Hippocampal formation (tissue), 2 donors: ENCODE measurements at regions not wholly inside any gene's neighbourhood (a gene's known extent, or its start where the extent isn't known, plus 50 kb on each side); places are given as distances from the start of the nearest gene placed in this dataset.
"Not testable (repeated sequence)": the region's sequence is repeated elsewhere in the genome, so short reads cannot be mapped to it uniquely, and the experiment has no call there.

Experiments
- DNase-seq, 2 donors: peaks; one replicate each; lab custom pipeline; 2025; lab: John Stamatoyannopoulos, UW

DNA sequence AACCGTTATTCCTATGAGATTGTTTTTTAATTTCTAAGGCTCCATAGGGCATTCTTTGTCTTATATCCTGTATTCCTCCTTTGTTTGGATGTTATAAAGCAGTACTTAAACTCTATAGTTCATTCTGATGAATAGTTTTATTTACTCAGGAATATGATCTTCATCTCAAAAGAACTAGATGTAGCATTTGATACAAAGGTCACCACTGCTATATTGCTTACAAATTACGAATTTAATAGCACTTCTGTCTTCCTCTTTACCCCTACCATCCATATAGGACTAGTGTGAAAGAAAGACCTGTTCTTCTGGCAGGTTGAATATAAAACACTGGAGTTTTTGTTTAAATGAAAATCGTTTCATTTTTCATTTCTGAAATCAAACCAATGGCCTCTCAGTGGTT is 468.1 kb upstream of the CXADR start:
- no peak for DNase-seq

DNA sequence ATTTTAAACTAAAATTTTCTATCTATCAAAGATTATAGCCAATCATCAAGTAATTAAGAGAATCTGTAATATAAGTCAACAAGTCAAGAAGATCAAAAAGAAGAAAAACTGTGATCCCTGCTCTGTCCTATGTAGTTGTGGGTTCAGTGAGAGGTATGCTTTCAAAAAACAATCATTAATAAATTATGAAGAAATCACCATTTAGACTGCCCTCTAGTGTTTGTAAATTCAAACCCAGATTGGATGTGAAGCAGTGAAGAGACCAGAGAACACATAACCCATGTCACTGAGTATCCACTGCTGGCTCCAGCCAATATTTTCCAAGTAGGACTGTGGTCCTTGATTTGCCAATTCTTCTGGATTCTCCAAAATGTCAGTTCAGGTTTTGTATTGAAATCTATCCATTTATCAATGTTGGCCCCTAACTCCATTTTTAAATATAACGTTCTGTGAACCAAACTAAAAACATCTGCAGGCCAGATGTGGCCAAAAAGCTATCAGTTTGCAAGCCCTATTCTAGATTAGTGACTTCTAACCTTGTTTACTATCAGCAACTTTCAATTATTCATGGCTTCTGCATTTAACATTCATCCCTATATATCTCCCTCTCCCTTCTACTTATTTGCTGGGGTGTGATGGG is 467.5 kb upstream of the CXADR start:
- DNase-seq, result peak in 1 of 2 donors; percentile 49

DNA sequence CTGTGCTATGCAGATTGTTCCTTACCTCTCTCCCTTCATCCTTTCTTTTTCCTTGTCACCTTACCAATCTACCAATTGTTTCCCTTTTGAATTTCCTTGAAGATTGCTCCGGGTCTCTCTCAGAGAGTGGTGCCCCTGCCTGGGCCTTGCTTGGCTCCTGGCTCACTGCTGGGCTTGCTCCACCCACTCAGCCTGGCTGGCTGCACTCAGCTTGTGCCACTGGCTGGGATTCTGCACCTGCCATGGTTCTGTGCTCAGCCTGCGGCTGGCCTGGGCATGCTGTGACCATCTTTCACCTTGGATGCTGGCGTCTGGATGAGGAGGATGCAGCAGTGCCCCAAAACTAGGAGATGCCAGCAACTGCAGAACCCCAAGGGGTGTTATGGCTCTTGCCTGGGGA is 463.9 kb upstream of the CXADR start:
- no peak for DNase-seq

DNA sequence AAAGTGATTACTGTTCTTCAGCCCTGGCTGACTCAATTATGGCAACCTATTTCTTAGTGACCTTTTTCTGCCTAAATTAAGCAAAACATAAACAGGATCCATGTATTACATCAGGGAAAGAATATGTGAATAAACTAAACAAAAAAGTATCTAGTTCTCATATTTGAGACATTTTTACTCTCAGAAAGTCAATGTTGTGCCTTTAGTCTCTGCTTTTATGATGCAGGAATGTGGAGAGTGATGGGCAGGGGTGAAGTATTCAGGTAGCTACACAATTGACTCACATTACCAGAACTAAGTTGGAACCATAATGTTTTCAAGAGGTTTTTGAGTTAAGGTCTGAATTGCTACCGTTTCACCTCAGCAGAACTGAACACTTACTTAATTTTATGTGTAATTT is 462.7 kb upstream of the CXADR start:
- no peak for DNase-seq

GRCh38 chr21:17050646-17051045 is 462.2 kb upstream of the CXADR start:
- no peak for DNase-seq

GRCh38 chr21:17051054-17051453 is 461.8 kb upstream of the CXADR start:
- DNase-seq, result no peak

- DNase-seq, result no peak
Observed at GRCh38 chr21:17053321-17053720, 459.5 kb upstream of the CXADR start.

DNA sequence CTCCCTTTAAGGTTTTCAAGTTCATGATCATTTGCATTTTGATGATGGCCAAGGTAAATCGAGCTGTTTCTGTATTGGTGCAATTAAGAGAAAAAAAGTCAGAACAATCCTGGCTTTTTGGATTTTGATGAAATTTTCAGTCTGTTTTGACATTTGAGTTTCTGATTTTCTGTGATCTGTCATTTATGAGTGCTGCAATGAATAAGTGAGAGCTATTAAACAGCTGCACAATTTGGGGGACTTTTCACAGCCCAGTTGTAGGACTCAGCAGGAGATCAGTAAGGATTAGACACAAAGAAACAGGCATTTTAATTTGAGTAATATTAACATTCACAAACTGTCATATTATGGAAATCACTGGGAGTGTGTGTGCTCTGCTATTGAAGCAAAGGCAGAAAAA is 452.9 kb upstream of the CXADR start:
- no peak for DNase-seq

- DNase-seq, result no peak
Observed at GRCh38 chr21:17066006-17066405, 446.8 kb upstream of the CXADR start.

DNA sequence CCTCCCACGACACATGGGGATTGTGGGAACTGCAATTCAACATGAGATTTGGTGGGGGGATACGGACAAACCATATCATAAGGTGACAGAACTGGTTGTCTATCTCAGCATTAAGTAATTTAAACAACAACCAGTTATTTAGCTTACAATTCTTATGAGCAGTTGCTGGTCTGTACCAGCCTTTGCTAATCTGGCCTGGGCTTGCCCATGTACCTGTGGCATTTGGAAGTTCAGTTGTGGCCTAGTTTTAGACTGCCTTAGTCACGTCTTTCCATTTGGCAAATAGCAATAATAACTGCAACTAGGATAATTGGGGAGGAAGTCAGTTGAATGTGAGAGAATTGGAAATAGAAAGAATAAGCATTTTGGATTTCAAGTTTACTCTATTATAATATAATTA is 441.8 kb upstream of the CXADR start:
- DNase-seq, result no peak

GRCh38 chr21:17081193-17081592 is 431.6 kb upstream of the CXADR start:
- no peak for DNase-seq

- DNase-seq, result no peak
Observed at GRCh38 chr21:17082843-17083483, 429.9 kb upstream of the CXADR start.

DNA sequence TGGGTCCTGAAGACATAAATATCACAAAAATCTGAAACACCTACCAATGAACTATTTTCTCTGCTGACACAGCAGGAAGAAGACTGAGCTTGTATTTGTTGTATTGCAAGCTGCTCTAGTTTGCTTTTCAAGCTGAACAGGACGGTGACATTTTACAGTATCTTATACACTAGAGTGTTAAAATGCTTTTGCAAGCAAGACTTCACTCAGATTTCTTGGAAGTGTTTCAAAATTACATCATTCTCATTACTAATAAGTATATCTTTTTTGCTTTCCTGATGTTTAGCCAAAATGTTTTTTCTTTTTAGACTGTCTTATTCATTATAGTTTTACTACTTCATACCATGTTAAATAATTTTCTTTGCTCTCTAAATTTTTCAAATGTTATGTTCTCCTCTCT is 427.1 kb upstream of the CXADR start:
- DNase-seq, result no peak

GRCh38 chr21:17088500-17088899 is 424.3 kb upstream of the CXADR start:
- DNase-seq, result no peak

DNA sequence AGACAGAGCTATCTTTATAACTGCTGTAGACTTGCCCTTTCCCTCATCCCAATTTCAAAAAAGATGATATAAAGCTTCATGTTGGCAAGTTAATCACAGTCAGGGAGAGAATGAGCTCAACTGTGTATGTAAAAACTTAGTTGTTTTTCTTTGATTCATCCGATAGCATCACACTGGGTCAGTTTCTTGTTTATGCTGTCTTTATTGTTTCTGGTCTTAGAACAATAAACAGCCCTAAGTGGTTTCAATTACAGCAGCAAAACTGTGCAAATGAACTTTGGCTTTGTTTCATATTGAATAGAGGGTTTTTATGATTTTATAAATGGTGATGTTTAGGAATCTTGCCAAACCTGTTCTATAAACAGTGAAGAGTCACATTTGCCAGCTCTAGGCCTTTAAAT is 423.8 kb upstream of the CXADR start:
- DNase-seq, result peak in 1 of 2 donors; percentile 8

DNA sequence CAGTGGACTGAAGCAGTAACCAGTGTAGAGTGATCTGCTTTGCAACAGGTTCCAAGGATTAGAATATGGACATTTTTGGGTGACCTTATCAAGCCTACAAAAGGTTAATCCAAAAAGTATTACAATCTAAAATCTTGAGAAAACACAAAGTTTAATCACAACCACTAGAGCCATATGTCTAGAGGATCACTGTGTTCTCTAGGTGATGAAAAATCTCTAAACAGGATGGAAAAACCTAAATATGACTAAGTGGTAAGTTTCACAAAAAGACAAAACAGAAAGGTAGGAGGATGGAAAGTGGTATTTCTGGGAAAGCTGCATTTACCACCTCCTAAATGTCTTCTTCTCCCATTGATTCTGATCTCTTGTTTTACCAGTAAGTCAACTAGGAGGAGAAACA is 411.1 kb upstream of the CXADR start:
- no peak for DNase-seq

GRCh38 chr21:17105932-17106331 is 406.9 kb upstream of the CXADR start:
- no peak for DNase-seq

GRCh38 chr21:17114045-17114444 is 398.8 kb upstream of the CXADR start:
- no peak for DNase-seq

DNA sequence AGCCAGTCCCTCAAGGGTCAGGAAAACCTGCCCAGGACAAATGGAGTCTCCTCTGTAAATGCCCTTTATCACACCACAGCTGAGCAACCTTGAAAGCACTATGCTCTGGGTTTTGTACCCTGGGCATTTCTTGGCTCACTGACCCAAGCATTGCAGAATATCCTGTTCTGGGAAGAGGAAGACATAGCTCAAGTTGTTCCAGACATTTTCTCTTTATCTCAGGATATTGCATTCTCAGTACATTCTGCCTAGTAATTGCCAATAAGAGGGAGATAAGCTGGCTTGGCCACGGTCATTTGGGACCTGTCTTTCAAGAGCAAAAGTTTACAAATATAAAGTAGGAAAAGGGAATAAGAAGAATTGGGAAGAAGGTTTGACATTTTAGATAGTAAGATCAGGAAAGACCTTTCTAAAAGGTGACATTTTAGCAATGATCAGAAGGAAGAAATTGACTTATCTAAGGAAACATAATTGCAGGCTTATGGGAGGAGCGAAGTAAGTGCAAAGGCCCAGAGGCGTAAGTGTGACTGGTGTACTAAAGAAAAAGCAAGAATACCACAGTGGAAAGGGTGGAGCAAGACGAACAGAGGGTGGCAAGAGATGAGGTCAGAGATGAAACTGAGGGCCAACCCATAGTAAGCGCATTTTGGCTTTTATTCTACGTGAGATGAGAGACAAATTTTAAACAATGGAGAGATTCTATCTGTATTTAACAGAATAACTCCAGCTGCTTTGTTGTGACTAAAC is 394.0 kb upstream of the CXADR start:
- DNase-seq, result no peak

DNA sequence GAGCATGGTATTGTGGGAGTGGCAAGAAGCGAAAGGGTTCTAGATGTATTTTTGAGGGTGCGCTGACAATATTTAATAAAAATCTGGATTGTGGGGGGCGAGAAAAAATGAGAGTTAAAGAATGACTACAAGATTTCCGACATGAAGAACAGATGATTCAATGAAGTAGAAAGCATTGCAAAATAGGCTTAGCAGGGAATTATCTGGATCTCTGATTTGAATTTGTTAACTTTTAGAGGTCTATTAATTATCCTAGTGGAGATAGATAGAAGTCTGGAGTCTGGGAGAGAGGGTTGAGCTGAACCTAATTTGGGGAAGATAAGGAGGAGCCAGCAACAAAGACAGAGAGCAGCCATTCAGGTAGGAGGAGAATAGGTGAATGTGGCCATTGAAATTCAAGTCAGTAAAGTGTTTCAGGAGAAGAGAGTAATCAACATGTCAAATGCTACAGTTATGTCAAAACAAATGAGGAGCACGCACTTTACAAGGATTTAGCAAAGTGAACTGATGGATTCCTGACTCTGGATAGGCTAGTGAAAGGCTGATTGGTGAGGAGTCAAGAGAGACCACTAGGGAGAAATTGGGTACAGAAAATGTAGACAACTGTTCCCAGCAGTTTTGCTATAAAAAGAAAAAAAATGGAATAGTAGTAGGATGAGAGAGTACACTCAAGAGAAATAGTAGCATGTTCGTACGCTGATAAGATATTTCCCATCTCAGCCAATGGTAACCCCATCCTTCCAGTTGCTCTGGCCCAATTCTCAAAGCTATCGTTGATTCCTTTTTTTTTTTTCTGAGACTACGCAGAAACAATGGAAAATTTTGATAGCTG is 393.2 kb upstream of the CXADR start:
- DNase-seq, result no peak

DNA sequence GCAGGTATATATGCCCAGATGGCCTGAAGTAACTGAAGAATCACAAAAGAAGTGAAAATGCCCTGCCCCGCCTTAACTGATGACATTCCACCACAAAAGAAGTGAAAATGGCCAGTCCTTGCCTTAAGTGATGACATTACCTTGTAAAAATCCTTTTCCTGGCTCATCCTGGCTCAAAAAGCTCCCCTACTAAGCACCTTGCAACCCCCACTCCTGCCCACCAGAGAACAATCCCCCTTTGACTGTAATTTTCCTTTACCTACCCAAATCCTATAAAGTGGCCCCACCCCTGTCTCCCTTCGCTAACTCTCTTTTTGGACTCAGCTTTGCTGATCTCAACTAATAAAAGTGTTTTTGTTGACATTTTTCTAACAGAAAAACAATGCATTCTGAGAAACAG is 385.4 kb upstream of the CXADR start:
- not testable (repeated sequence) for DNase-seq

DNA sequence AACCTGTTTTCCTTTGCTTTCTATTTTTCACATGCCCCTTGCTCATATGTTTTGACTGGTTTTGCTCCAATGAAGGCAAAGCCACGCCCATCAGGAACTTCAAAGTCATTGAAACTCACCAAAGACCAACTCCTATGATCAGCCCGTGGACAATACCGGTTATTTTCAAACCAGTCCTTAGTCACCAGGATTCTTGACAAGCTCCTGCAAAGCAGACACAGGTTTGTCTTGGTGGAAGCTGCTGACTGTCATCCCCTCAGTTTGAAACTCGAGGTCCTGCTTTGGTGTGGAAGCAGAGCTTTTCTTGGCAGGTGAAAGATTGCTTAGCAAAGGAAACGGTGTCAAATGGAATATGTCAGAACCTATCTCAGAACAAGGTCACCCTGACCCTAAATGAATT is 384.7 kb upstream of the CXADR start:
- DNase-seq, result no peak
